Heart right ventricle (tissue), 16 donors: ENCODE measurements at regions not wholly inside any gene's neighbourhood (a gene's known extent, or its start where the extent isn't known, plus 50 kb on each side); places are given as distances from the start of the nearest gene placed in this dataset.

Experiments used
- ATAC-seq, 8 donors: fragments of 200-7000 bp; cut with Tn5 transposase; one replicate each; pipeline ENCODE4 v1.9.1; 2020; ENCODE audit warnings: mild to moderate bottlenecking in 8 of 8, moderate library complexity in 8 of 8, moderate number of reproducible peaks in 1 of 8
- DNase-seq, 2 donors: peaks; one replicate each; pipeline ENCODE4 v3.0.0-alpha.2; 2020
- H3K27ac ChIP-seq, 10 donors: fragments of 200-600 bp; sonication (generic) in 2 of 10; one replicate each; pipeline versions ENCODE4 v1.5.0 to v1.8.0; 2020 to 2022; ENCODE audit warnings: mild to moderate bottlenecking in 3 of 10
- H3K27me3 ChIP-seq, 7 donors: fragments of 200-600 bp; one replicate each; pipeline ENCODE4 v1.8.0; 2021 to 2022; ENCODE audit warnings: mild to moderate bottlenecking in 2 of 7
- H3K36me3 ChIP-seq, 9 donors: fragments of 200-600 bp; sonication (generic) in 1 of 9; one replicate each; pipeline versions ENCODE4 v1.5.0 to v1.8.0; 2020 to 2022; ENCODE audit warnings: mild to moderate bottlenecking in 2 of 9
- H3K4me1 ChIP-seq, 9 donors: fragments of 200-600 bp; sonication (generic) in 1 of 9; one replicate each; pipeline versions ENCODE4 v1.5.0 to v1.8.0; 2020 to 2022; ENCODE audit warnings: mild to moderate bottlenecking in 4 of 9
- H3K4me3 ChIP-seq, 10 donors: fragments of 200-600 bp; sonication (generic) in 2 of 10; one replicate each; pipeline versions ENCODE4 v1.5.0 to v1.8.0; 2020 to 2022; ENCODE audit warnings: mild to moderate bottlenecking in 7 of 10, moderate library complexity in 2 of 10
- H3K9me3 ChIP-seq, 11 donors: fragments of 200-600 bp in 10 of 11; sonication (generic) in 2 of 11; one replicate each; pipeline versions ENCODE4 v1.5.0 to v1.8.0; 2013 to 2022; ENCODE audit warnings: mild to moderate bottlenecking in 2 of 11, control low read depth in 1 of 11, moderate library complexity in 1 of 11
- CTCF ChIP-seq, 9 donors: fragments of 200-600 bp; sonication (generic) in 2 of 9; IDR thresholded peaks; one replicate each; pipeline versions ENCODE4 v1.5.0 to v1.8.0; 2021 to 2022; ENCODE audit warnings: antibody characterized with exemption in 9 of 9, mild to moderate bottlenecking in 5 of 9, moderate library complexity in 1 of 9
- WGBS, 2 donors: extraction: QIAGEN DNeasy Blood & Tissue Kit; methylation state at CpG; one replicate each; pipeline ENCODE4 v1.1.7; 2013; ENCODE audit warnings: inconsistent platforms in 1 of 2; 5-methylcytosine and 5-hydroxymethylcytosine counted together
- intact Hi-C, 10 donors: fragments of 100-400 bp; cut with DNase I; formaldehyde crosslinking; loops; one replicate each; pipeline versions ENCODE4 v1.11.1 to v1.14.2; 2022
- donor health status: Arrhythmogenic right ventricular cardiomyopathy.
- donor health status: ischemic (EF 13 %, LVEDD 7.1; RV severe dilation, severe dysfunction).
- donor health status: healthy with polysubstance abuse.
- donor health status: DM: no; HTN: yes; CAD: no.
- donor health status: DM: no; HTN: no; CAD: no.
- donor health status: ischemic (EF 25% LVEDD 6.9; RV normal size, moderate dysfunction).
- donor health status: ischemic (EF 25% LVEDD 5.7; RV mildly dilated, moderate dysfunction).
- donor health status: healthy.
- donor health status: DM: yes; HTN: yes; CAD: no.
- donor health status: Ischemic cardiomyopathy.
- donor health status: ischemic (EF 35%, LVEDD 5.7; RV mildly dilated, moderate dysfunction).
- donor health status: nonischemic (EF 11% LVEDD 7.7; RV severe dilation, severe dysfunction).
- donor health status: DM: yes; HTN: yes; CAD: no.
- donor health status: PGD.
- donor health status: ischemic (EF 29% LVEDD 5.4; RV normal size, mild dysfunction).
- donor health status: nonischemic (EF 23%, LVEDD 6.1; RV moderate dilation, normal function).

- no peaks in the 10 kb centered on the region for H3K9me3 ChIP-seq
- no peaks in the 10 kb centered on the region for H3K4me1 ChIP-seq
- no peak overlapping the region for H3K27ac ChIP-seq
- H3K36me3 ChIP-seq = no peaks in the 10 kb centered on the region
- no peaks in the 10 kb centered on the region for H3K27me3 ChIP-seq
- no peak for TF ChIP-seq CTCF (IDR thresholded peaks at IDR 0.05)
- WGBS, 2 donors = 92 to 93% methylated on average over 5 of the region's 5 CpGs
- no peak for ATAC-seq
- H3K4me3 ChIP-seq = no peak overlapping the region
- intact Hi-C loops = no loop called here
- no peak for DNase-seq
Observed at GRCh38 chr15:96125721-96126415, 204.6 kb upstream of the NR2F2 start.

- H3K36me3 ChIP-seq = no peaks in the 10 kb centered on the region
- H3K4me1 ChIP-seq = no peaks in the 10 kb centered on the region
- H3K27ac ChIP-seq = no peak overlapping the region
- intact Hi-C loops = no loop called here
- ATAC-seq (no peak), DNase-seq (no peak)
- no peaks in the 10 kb centered on the region for H3K9me3 ChIP-seq
- H3K27me3 ChIP-seq = no peaks in the 10 kb centered on the region
- WGBS, 2 donors = 96 to 99% methylated on average over 5 of the region's 5 CpGs
- TF ChIP-seq CTCF (IDR thresholded peaks at IDR 0.05) = no peak
- no peak overlapping the region for H3K4me3 ChIP-seq
Observed at GRCh38 chr15:96126859-96127258, 203.6 kb upstream of the NR2F2 start.

GRCh38 chr15:96130734-96131133 is 199.8 kb upstream of the NR2F2 start:
- 27 to 30% methylated on average over 1 of the region's 1 CpG for WGBS, 2 donors
- no peaks in the 10 kb centered on the region for H3K4me1 ChIP-seq
- no peak for ATAC-seq
- no peak for DNase-seq
- H3K9me3 ChIP-seq = no peaks in the 10 kb centered on the region
- H3K27me3 ChIP-seq = no peaks in the 10 kb centered on the region
- no peak overlapping the region for H3K27ac ChIP-seq
- H3K36me3 ChIP-seq = no peaks in the 10 kb centered on the region
- intact Hi-C loops = no loop called here
- no peak for TF ChIP-seq CTCF (IDR thresholded peaks at IDR 0.05)
- no peak overlapping the region for H3K4me3 ChIP-seq

- 89 to 97% methylated on average over 1 of the region's 1 CpG for WGBS, 2 donors
- H3K27ac ChIP-seq = no peak overlapping the region
- TF ChIP-seq CTCF (IDR thresholded peaks at IDR 0.05) = no peak
- DNase-seq (no peak), ATAC-seq (no peak)
- no peaks in the 10 kb centered on the region for H3K4me1 ChIP-seq
- H3K27me3 ChIP-seq = no peaks in the 10 kb centered on the region
- intact Hi-C loops = no loop called here
- H3K4me3 ChIP-seq = no peak overlapping the region
- no peaks in the 10 kb centered on the region for H3K36me3 ChIP-seq
- no peaks in the 10 kb centered on the region for H3K9me3 ChIP-seq
Observed at GRCh38 chr15:96132126-96132525, 198.4 kb upstream of the NR2F2 start.
